Caco-2 (cell line): ENCODE measurements at regions not wholly inside any gene's neighbourhood (a gene's known extent, or its start where the extent isn't known, plus 50 kb on each side); places are given as distances from the start of the nearest gene placed in this dataset.

Experiments
- BruUV-seq: library from RNA; stranded (reverse); fragments of 400-500 nt; replicated peaks from 2 replicates; lab custom pipeline; 2021; lab: Mats Ljungman, UMichigan
- CTCF ChIA-PET: fragments of 300-600 bp; sonication (Branson Sonifier 250); formaldehyde crosslinking; loops from one replicate; lab custom pipeline; 2022; ENCODE audit warnings: antibody characterized with exemption; lab: Charles Lee
- POLR2A ChIA-PET: fragments of 300-600 bp; sonication (Branson Sonifier 250); formaldehyde crosslinking; loops from one replicate; lab custom pipeline; 2022; ENCODE audit warnings: antibody characterized with exemption; lab: Charles Lee
- DNase-seq, 2 experiments: peaks; one replicate each; pipeline versions ENCODE4 v3.0.0 to v3.0.0-alpha.2; 2020 to 2022
- H3K27me3 ChIP-seq: replicated peaks from 2 replicates; pipeline ENCODE4 v1.6.0; 2011; ENCODE audit warnings: low read length; ENCODE audit not compliant: control insufficient read depth, insufficient read depth
- H3K36me3 ChIP-seq: 2 replicates; pipeline ENCODE4 v1.5.1; 2011; ENCODE audit warnings: low read length; ENCODE audit not compliant: control insufficient read depth, insufficient read depth
- H3K4me1 ChIP-seq: fragments of 250-450 bp; sonication (Bioruptor Pico); 2 replicates; pipeline ENCODE4 v1.5.1; 2020; ENCODE audit warnings: mild to moderate bottlenecking
- H3K4me3 ChIP-seq: 2 replicates; pipeline ENCODE4 v1.5.1; 2011; ENCODE audit warnings: low read depth, mild to moderate bottlenecking, control low read depth, low read length
- H3K9me3 ChIP-seq: fragments of 250-450 bp; sonication (Bioruptor Pico); 2 replicates; pipeline ENCODE4 v1.5.1; 2020; ENCODE audit warnings: mild to moderate bottlenecking, moderate library complexity
- H3K27ac Mint-ChIP-seq: one replicate; pipeline ENCODE4 v1.8.0; 2022; ENCODE audit warnings: mixed read lengths; ENCODE audit not compliant: unreplicated experiment
- H3K27me3 Mint-ChIP-seq: one replicate; pipeline ENCODE4 v1.8.0; 2022; ENCODE audit warnings: mixed read lengths; ENCODE audit not compliant: insufficient read depth, unreplicated experiment
- H3K36me3 Mint-ChIP-seq: one replicate; pipeline ENCODE4 v1.8.0; 2022; ENCODE audit warnings: mild to moderate bottlenecking, mixed read lengths; ENCODE audit not compliant: insufficient read depth, unreplicated experiment
- H3K4me1 Mint-ChIP-seq: one replicate; pipeline ENCODE4 v1.8.0; 2022; ENCODE audit warnings: low read depth, mixed read lengths; ENCODE audit not compliant: unreplicated experiment
- H3K4me3 Mint-ChIP-seq: one replicate; pipeline ENCODE4 v1.8.0; 2022; ENCODE audit warnings: mild to moderate bottlenecking, moderate library complexity, mixed read lengths; ENCODE audit not compliant: unreplicated experiment
- H3K9me3 Mint-ChIP-seq: one replicate; pipeline ENCODE4 v1.8.0; 2022; ENCODE audit warnings: mixed read lengths; ENCODE audit not compliant: unreplicated experiment
- CTCF ChIP-seq, 2 experiments: fragments of 200-600 bp in 1 of 2; IDR thresholded peaks; 1 replicate in 1 of 2; 2 replicates in 1 of 2; pipeline versions ENCODE4 v1.5.1 to v1.8.0; 2011 to 2022; ENCODE audit warnings: antibody characterized with exemption in 1 of 2, control low read depth in 1 of 2, inconsistent platforms in 1 of 2, low read depth in 1 of 2, low read length in 1 of 2, mild to moderate bottlenecking in 1 of 2, moderate library complexity in 1 of 2; ENCODE audit not compliant: insufficient read depth in 1 of 2, severe bottlenecking in 1 of 2, unreplicated experiment in 1 of 2
- intact Hi-C: fragments of 100-400 bp; cut with micrococcal nuclease; formaldehyde crosslinking; loops from one replicate; pipeline ENCODE4 v1.10.0; 2022; ENCODE audit not compliant: unreplicated experiment

GRCh38 chr5:155278532-155278931 lies 265.0 kb downstream of the KIF4B start:
- DNase-seq, result no peak
- H3K36me3 Mint-ChIP-seq, result no peaks in the 10 kb centered on the region

GRCh38 chr5:155282503-155283107 lies 269.1 kb downstream of the KIF4B start:
- TF ChIP-seq CTCF (IDR thresholded peaks at IDR 0.05; ENCODE audit: insufficient read depth in 1 of 2, low read depth in 1 of 2, low read length in 1 of 2, severe bottlenecking in 1 of 2, unreplicated experiment in 1 of 2), result no peak
- H3K27ac Mint-ChIP-seq, result no peak overlapping the region
- H3K36me3 ChIP-seq, result no peaks in the 10 kb centered on the region
- H3K27me3 Mint-ChIP-seq, result peaks cover 23% of the 10 kb centered on the region
- ChIA-PET CTCF (no interaction called here), POLR2A (no interaction called here)
- H3K9me3 ChIP-seq, result no peaks in the 10 kb centered on the region
- no peak overlapping the region for H3K4me3 ChIP-seq
- H3K36me3 Mint-ChIP-seq, result no peaks in the 10 kb centered on the region
- no peak overlapping the region for H3K4me3 Mint-ChIP-seq
- 0 out of 2 replicates have a peak, but pooled peaks cover 1% of the 10 kb centered on the region for H3K27me3 ChIP-seq
- H3K4me1 Mint-ChIP-seq, result no peaks in the 10 kb centered on the region
- no peaks in the 10 kb centered on the region for H3K4me1 ChIP-seq
- intact Hi-C loops, result no loop called here
- no peak for DNase-seq
- H3K9me3 Mint-ChIP-seq, result no peaks in the 10 kb centered on the region
- no TSS peak for BruUV-seq

More at GRCh38 chr5:155278532-155278931, 265.0 kb downstream of the KIF4B start:
- Histone ChIP-seq H3K4me1 (no peaks in the 10 kb centered on the region), H3K36me3 (no peaks in the 10 kb centered on the region), H3K27me3 (0 out of 2 replicates have a peak, but pooled peaks cover 1% of the 10 kb centered on the region), H3K9me3 (no peaks in the 10 kb centered on the region), H3K4me3 (no peak overlapping the region)
- Mint-ChIP-seq H3K9me3 (no peaks in the 10 kb centered on the region), H3K27ac (no peak overlapping the region), H3K4me3 (no peak overlapping the region), H3K4me1 (no peaks in the 10 kb centered on the region), H3K27me3 (peaks cover 21% of the 10 kb centered on the region)
- TF ChIP-seq CTCF (IDR thresholded peaks at IDR 0.05; ENCODE audit: insufficient read depth in 1 of 2, low read depth in 1 of 2, low read length in 1 of 2, severe bottlenecking in 1 of 2, unreplicated experiment in 1 of 2), result no peak
- intact Hi-C loops, result no loop called here
- CTCF ChIA-PET, result no interaction called here
- BruUV-seq, result no TSS peak
- POLR2A ChIA-PET, result no interaction called here

- Histone ChIP-seq H3K27me3 (0 out of 2 replicates have a peak, but pooled peaks cover 1% of the 10 kb centered on the region), H3K4me1 (no peaks in the 10 kb centered on the region), H3K4me3 (no peak overlapping the region), H3K9me3 (no peaks in the 10 kb centered on the region), H3K36me3 (no peaks in the 10 kb centered on the region)
- ChIA-PET CTCF (no interaction called here), POLR2A (no interaction called here)
- no peak for DNase-seq
- Mint-ChIP-seq H3K36me3 (no peaks in the 10 kb centered on the region), H3K4me3 (no peak overlapping the region), H3K4me1 (no peaks in the 10 kb centered on the region), H3K9me3 (no peaks in the 10 kb centered on the region), H3K27ac (no peak overlapping the region), H3K27me3 (peaks cover 22% of the 10 kb centered on the region)
- intact Hi-C loops, result no loop called here
- BruUV-seq, result no TSS peak
- TF ChIP-seq CTCF (IDR thresholded peaks at IDR 0.05; ENCODE audit: insufficient read depth in 1 of 2, low read depth in 1 of 2, low read length in 1 of 2, severe bottlenecking in 1 of 2, unreplicated experiment in 1 of 2), result no peak
Observed at GRCh38 chr5:155285706-155286105, 272.2 kb downstream of the KIF4B start.
